Lung microvascular endothelial cell (primary cell): ENCODE measurements at regions not wholly inside any gene's neighbourhood (a gene's known extent, or its start where the extent isn't known, plus 50 kb on each side); places are given as distances from the start of the nearest gene placed in this dataset.

Source experiments
- DNase-seq, 2 donors: peaks; one replicate each; pipeline versions ENCODE4 v3.0.0 to v3.0.0-alpha.2; 2010; ENCODE audit warnings: low read depth in 2 of 2

- no peak for DNase-seq
Measured at GRCh38 chr5:74164725-74165235, 475.7 kb downstream of the ENC1 start.

- DNase-seq: no peak
Measured at GRCh38 chr5:74162524-74162923, 478.0 kb downstream of the ENC1 start.

GRCh38 chr5:74161170-74161569 is 479.4 kb downstream of the ENC1 start:
- DNase-seq: no peak

GRCh38 chr5:74156728-74157383 is 483.7 kb downstream of the ENC1 start:
- DNase-seq: peak in 1 of 2 donors; percentile 13

GRCh38 chr5:74155501-74155900 is 485.0 kb downstream of the ENC1 start:
- DNase-seq: no peak

- DNase-seq: no peak
Measured at GRCh38 chr5:74154526-74154925, 486.0 kb downstream of the ENC1 start.

GRCh38 chr5:74153255-74153790 is 487.2 kb downstream of the ENC1 start:
- no peak for DNase-seq

- DNase-seq: no peak
Measured at GRCh38 chr5:74152625-74153254, 487.8 kb downstream of the ENC1 start.

- no peak for DNase-seq
Measured at GRCh38 chr5:74152136-74152535, 488.4 kb downstream of the ENC1 start.

- peak in 1 of 2 donors; percentile 59 for DNase-seq
Measured at GRCh38 chr5:74149395-74149794, 491.1 kb downstream of the ENC1 start.

GRCh38 chr5:74148321-74148720 is 492.2 kb downstream of the ENC1 start:
- no peak for DNase-seq

GRCh38 chr5:74146796-74147195 is 493.7 kb downstream of the ENC1 start:
- DNase-seq: no peak

- no peak for DNase-seq
Measured at GRCh38 chr5:74145951-74146350, 494.6 kb downstream of the ENC1 start.

- DNase-seq: no peak
Measured at GRCh38 chr5:74143721-74144330, 496.7 kb downstream of the ENC1 start.

GRCh38 chr5:74143151-74143550 is 497.4 kb downstream of the ENC1 start:
- DNase-seq: no peak

- DNase-seq: peak; percentile 15 to 61
Measured at GRCh38 chr5:74141053-74141452, 499.5 kb downstream of the ENC1 start.

- no peak for DNase-seq
Measured at GRCh38 chr5:74140409-74140808, 500.1 kb downstream of the ENC1 start.

GRCh38 chr5:74139589-74139988 is 500.9 kb downstream of the ENC1 start:
- DNase-seq: no peak

GRCh38 chr5:74138721-74139120 is 501.8 kb downstream of the ENC1 start:
- no peak for DNase-seq

- no peak for DNase-seq
Measured at GRCh38 chr5:74136276-74136825, 504.2 kb downstream of the ENC1 start.

GRCh38 chr5:74135033-74135432 is 505.5 kb downstream of the ENC1 start:
- DNase-seq: no peak

- no peak for DNase-seq
Measured at GRCh38 chr5:74132485-74132884, 506.5 kb downstream of the ARHGEF28 start.
